ENCODE measurements at regions not wholly inside any gene's neighbourhood (a gene's known extent, or its start where the extent isn't known, plus 50 kb on each side); places are given as distances from the start of the nearest gene placed in this dataset.

DNA sequence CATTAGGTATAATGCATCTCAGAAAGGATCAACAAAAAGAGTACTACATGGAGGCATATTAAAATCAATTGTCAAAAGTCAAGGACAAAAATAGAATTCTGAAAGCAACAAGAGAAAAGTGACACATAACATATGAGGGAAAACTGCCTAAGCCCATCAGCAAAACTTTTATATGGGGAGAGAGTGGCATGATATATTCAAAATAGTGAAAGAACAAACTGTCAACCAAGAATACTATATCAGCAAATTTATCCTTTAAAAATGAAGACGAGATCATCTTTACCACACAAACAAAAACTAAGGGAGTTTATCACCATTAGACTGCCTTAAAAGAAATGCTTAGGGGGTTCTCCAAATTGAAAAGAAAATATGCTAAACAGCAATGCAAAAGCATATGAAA, 86.4 kb upstream of the CHRDL1 start:
- no peak for DNase-seq
- TF ChIP-seq CTCF (IDR thresholded peaks at IDR 0.05) (no peak), POLR2A (IDR thresholded peaks at IDR 0.05) (no peak)
- Histone ChIP-seq H3K4me3 (no peak overlapping the region), H3K9me3 (replicated peaks in 1 of 3) (peaks cover 0 to 10% (median 0%) of the 10 kb centered on the region in 3 donors), H3K36me3 (replicated peaks in 1 of 2) (no peaks in the 10 kb centered on the region), H3K4me1 (replicated peaks in 1 of 2) (no peaks in the 10 kb centered on the region), H3K27me3 (no peaks in the 10 kb centered on the region), H3K27ac (no peak overlapping the region)
- intact Hi-C loops (cut with DNase I): no loop called here
- WGBS, 4 donors: 62 to 80% (median 72%) methylated on average over 1 of the region's 1 CpG

GRCh38 chrX:110877326-110877725, 81.7 kb upstream of the CHRDL1 start:
- DNase-seq: no peak
- intact Hi-C loops (cut with DNase I): no loop called here
- TF ChIP-seq POLR2A (IDR thresholded peaks at IDR 0.05): no peak
- no peak for TF ChIP-seq CTCF (IDR thresholded peaks at IDR 0.05)
- Histone ChIP-seq H3K27ac (no peak overlapping the region), H3K4me1 (replicated peaks in 1 of 2) (no peaks in the 10 kb centered on the region), H3K9me3 (replicated peaks in 1 of 3) (peaks cover 0 to 10% (median 0%) of the 10 kb centered on the region in 3 donors), H3K4me3 (no peak overlapping the region), H3K36me3 (replicated peaks in 1 of 2) (no peaks in the 10 kb centered on the region), H3K27me3 (no peaks in the 10 kb centered on the region)

DNA sequence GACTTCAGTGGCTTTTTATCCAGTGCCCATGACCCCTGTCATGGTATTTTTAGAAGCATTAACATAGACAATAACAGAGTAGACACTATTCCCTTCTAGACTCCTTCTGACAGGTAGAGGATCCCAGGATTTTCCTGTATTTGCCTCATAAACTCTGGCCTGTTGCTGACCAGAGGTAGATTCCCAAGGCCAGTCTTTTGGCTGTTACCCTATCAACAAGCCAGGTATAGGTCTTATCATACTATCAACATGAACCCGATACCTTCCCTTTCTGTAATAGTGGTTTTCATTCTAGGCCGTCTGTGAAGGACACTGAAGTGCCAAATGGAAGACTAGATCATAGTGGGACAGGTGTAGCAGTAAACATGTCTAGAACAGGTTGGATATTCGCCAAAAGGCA, 76.2 kb upstream of the CHRDL1 start:
- 51 to 69% (median 64%) methylated on average over 3 of the region's 3 CpGs for WGBS, 4 donors
- no peaks in the 10 kb centered on the region for H3K27me3 ChIP-seq
- TF ChIP-seq CTCF (IDR thresholded peaks at IDR 0.05) (no peak), POLR2A (IDR thresholded peaks at IDR 0.05) (no peak)
- DNase-seq: no peak
- H3K4me3 ChIP-seq: no peak overlapping the region
- H3K9me3 ChIP-seq (replicated peaks in 1 of 3): no peaks in the 10 kb centered on the region
- H3K36me3 ChIP-seq (replicated peaks in 1 of 2): no peaks in the 10 kb centered on the region
- no peaks in the 10 kb centered on the region for H3K4me1 ChIP-seq (replicated peaks in 1 of 2)
- no peak overlapping the region for H3K27ac ChIP-seq
- intact Hi-C loops (cut with DNase I): no loop called here

- no peak for DNase-seq
- intact Hi-C loops (cut with DNase I): no loop called here
- Histone ChIP-seq H3K27ac (no peak overlapping the region), H3K9me3 (replicated peaks in 1 of 3) (no peaks in the 10 kb centered on the region), H3K4me3 (no peak overlapping the region), H3K36me3 (replicated peaks in 1 of 2) (no peaks in the 10 kb centered on the region), H3K4me1 (replicated peaks in 1 of 2) (no peaks in the 10 kb centered on the region), H3K27me3 (no peaks in the 10 kb centered on the region)
- 45 to 89% (median 65%) methylated on average over 2 of the region's 2 CpGs for WGBS, 4 donors
- TF ChIP-seq POLR2A (IDR thresholded peaks at IDR 0.05) (no peak), CTCF (IDR thresholded peaks at IDR 0.05) (no peak)
Observed at GRCh38 chrX:110866421-110866820, 70.8 kb upstream of the CHRDL1 start.

Measured in adrenal gland (tissue), 9 donors.